22Rv1 (cell line): ENCODE measurements at regions not wholly inside any gene's neighbourhood (a gene's known extent, or its start where the extent isn't known, plus 50 kb on each side); places are given as distances from the start of the nearest gene placed in this dataset.

Experiments used
- H3K27ac ChIP-seq: fragments of 450-650 bp; 2 replicates; pipeline ENCODE4 v1.5.1; 2017
- CTCF ChIP-seq: fragments of 450-650 bp; IDR thresholded peaks from 2 replicates; pipeline ENCODE4 v1.5.1; 2017; ENCODE audit warnings: mild to moderate bottlenecking
- ZFX ChIP-seq: fragments of 450-650 bp; IDR thresholded peaks from 2 replicates; pipeline ENCODE4 v1.6.1; 2017; ENCODE audit warnings: antibody characterized with exemption, borderline replicate concordance

DNA sequence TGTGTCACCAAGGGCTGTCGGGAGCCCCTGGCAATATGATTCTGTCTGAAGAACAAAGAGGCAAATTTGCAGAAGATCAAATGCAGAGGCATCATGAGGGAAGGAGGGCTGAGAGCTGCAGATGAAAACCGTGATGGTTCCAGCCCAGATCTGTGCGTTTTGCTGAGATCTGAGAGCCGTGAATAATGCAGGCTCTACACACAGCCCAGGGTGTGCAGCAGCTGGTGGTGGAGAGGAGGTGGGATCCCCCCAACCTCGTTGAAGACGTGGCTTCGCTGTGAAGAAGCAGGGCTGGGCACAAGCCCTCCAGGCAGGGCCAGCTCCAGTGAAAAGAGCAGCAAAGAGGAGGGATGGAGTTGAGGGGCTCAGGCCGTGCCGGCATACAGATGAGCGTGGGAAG is 75.5 kb downstream of the TSPAN17 start:
- no peak for TF ChIP-seq CTCF
- TF ChIP-seq ZFX = no peak
- H3K27ac ChIP-seq = no peak overlapping the region

GRCh38 chr5:176723440-176723839 is 76.2 kb downstream of the TSPAN17 start:
- H3K27ac ChIP-seq = no peak overlapping the region
- TF ChIP-seq ZFX (no peak), CTCF (no peak)

DNA sequence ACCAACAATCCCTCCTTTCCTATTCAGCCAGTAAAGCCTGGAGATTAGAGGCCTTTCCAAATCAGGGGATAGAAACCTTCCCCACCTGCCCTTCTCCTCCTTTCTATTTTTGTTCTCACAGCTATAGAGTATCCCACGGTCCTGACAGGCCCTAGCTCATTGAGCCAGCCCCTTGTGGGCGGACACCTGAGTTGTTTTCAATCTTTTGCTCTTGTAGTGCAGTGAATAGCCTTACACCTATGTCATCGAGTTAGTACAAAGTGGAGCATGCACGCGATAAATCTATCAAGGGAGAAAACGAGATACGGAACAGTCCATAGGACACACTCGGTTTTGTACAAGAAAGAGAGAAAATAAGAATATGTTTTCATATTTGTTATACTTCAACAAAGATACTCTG is 77.2 kb downstream of the TSPAN17 start:
- TF ChIP-seq ZFX (no peak), CTCF (no peak)
- H3K27ac ChIP-seq = no peak overlapping the region

DNA sequence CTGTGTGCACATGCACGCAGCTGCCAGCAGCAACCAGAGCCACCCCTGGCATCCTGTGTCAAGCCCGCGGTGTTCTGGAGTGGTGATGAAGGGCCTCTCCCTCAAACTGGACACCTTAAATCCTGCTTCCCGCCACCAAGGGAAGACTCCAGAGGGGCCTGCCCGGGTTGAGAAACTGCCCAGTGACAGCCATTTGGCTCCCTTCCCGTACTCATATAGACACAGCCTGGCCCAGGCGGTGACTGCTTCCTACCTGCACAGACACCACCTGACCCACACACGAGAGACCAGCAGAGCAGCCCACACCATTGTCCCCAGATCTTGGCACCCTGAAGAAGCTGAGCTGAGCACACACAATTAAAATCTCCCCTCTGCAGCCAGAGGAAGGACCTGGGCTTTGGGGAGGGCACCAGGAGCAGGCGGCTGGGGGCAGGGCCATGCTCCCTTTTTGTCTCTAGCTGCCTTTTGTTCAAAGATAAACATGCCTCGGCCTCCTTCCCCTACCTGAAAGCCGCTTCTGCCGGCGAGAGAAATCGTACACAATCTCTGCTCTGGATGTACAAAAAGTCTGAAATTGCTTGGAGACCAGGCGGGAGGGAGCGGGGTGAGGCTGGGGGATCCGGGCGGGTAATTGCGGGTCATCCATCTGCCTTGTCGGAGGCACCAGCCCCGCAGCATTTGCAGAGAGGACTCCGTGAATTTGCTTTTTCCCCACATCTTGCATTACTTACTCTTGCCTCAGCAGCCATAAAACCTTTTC is 78.4 kb downstream of the TSPAN17 start:
- H3K27ac ChIP-seq = no peak overlapping the region
- no peak for TF ChIP-seq ZFX
- TF ChIP-seq CTCF = no peak

DNA sequence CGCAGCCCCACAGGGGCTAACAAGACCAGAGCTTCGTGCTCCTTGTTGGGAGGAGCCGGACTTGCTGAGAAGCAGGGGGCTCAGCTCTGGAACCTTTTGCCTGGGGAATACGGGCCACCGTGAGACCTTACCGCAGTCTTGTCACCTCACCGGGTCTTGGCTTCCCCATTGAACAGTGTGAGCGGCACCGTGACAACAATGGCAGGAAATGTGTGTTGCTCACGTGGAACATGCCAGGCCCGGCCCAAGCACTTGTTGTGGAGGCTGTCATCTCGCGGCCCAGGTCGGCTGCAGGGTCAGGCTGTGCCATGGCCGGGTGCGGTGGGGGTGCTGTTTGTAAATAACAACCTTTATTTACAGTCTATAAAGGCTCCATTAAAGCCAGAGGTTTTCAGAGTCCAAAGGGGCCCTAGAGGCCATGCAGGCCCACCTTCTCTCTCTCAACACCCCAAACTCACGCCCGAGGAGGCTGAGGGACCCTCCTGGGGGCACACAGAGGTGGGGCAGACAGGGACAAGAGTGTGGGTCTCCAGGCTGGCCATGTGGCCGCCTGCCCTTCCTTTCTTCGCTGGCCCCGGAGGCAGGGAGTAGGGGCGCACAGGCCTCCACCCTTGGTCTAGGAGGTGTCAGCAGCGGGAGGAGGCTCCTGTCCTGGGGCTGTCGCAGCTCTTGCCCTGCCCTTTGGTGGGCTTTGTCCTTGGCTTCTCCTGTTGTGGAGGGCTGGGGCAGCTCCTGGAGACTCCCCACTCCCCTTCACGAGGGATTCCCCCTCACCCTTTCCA is 79.7 kb downstream of the TSPAN17 start:
- no peak for TF ChIP-seq ZFX
- no peak for TF ChIP-seq CTCF
- H3K27ac ChIP-seq = no peak overlapping the region

- no peak overlapping the region for H3K27ac ChIP-seq
- TF ChIP-seq CTCF (no peak), ZFX (no peak)
These were observed 80.2 kb downstream of the TSPAN17 start for GRCh38 chr5:176727528-176727900.
